Activated naive CD4-positive, alpha-beta T cell treated with anti-CD3 and anti-CD28 coated beads, Interleukin-2, amount 50 U/mL, for 72 hours (primary cell): ENCODE measurements at regions not wholly inside any gene's neighbourhood (a gene's known extent, or its start where the extent isn't known, plus 50 kb on each side); places are given as distances from the start of the nearest gene placed in this dataset.

Source experiments
- ATAC-seq, 2 donors: fragments of 150-1000 bp; cut with Tn5 transposase; 2 replicates each; pipeline ENCODE4 v1.10.0; 2021; ENCODE audit warnings: mild to moderate bottlenecking in 2 of 2, moderate library complexity in 2 of 2
- DNase-seq, 2 donors: peaks; one replicate each; pipeline ENCODE4 v3.0.0; 2021 to 2022; ENCODE audit warnings: low spot score in 2 of 2
- H3K27ac Mint-ChIP-seq, 2 donors: one replicate each; pipeline ENCODE4 v1.8.0; 2022; ENCODE audit warnings: mild to moderate bottlenecking in 2 of 2, mixed read lengths in 2 of 2
- H3K36me3 Mint-ChIP-seq, 2 donors: one replicate each; pipeline ENCODE4 v1.8.0; 2022; ENCODE audit warnings: mixed read lengths in 2 of 2
- H3K9me3 Mint-ChIP-seq, 2 donors: one replicate each; pipeline ENCODE4 v1.8.0; 2022; ENCODE audit warnings: mixed read lengths in 2 of 2

DNA sequence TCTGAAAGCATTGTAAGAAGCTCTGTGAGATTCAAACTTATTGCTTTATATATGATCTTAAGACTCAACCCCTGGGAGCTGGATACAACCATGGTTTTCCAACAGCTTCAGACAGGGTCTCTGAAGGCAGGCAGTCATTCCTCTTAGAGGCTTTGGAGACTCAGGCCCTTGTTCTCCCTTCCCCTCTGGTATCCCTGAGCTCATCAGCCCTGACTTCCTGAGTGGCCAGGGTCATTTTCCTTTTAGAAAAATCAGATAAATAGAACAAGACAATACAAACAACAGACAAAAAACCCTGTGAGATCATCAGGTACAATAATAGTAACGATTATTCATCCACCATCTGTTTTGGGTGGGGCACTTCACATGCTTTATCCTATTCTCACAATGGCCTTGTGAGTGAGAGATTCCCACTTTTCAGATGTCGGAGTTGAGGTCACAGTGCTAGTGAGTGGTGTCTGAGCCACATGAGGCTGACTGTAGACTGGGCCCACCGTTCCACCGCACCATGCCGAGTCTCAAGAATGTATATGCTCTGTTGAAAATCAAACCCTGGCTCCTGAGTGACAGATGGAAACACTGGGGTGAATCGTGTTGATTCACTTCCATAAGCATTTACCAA, 144.2 kb downstream of the CXCL12 start:
- ATAC-seq (no peak), DNase-seq (no peak)
- Mint-ChIP-seq H3K9me3 (peaks cover 6 to 8% of the 10 kb centered on the region in 2 donors), H3K27ac (no peak overlapping the region), H3K36me3 (no peaks in the 10 kb centered on the region)

DNA sequence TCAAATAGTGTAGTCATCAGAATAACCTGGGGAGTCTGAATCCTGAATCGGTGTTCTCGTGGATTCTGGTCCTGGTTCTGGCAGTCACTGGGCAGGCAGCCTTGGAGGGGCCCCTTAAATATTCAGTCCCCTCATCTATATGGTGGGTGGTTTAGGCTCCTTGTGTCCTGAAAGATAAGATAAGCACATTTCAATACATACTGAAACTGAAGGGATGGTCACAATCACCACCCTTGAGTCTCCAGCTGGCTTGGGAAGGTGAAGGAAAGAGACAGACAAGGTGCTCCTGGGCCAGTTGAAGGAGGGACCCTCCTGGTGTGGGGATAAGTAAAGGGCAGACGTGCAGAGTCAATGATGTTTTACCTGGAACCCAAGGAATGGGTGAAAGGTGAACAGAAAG, 146.7 kb downstream of the CXCL12 start:
- DNase-seq (no peak), ATAC-seq (no peak)
- peaks cover 0 to 5% of the 10 kb centered on the region in 2 donors for H3K36me3 Mint-ChIP-seq
- peak overlapping the region in 1 of 2 donors; percentile 46 for H3K27ac Mint-ChIP-seq
- H3K9me3 Mint-ChIP-seq, result peaks cover 6 to 8% of the 10 kb centered on the region in 2 donors

DNA sequence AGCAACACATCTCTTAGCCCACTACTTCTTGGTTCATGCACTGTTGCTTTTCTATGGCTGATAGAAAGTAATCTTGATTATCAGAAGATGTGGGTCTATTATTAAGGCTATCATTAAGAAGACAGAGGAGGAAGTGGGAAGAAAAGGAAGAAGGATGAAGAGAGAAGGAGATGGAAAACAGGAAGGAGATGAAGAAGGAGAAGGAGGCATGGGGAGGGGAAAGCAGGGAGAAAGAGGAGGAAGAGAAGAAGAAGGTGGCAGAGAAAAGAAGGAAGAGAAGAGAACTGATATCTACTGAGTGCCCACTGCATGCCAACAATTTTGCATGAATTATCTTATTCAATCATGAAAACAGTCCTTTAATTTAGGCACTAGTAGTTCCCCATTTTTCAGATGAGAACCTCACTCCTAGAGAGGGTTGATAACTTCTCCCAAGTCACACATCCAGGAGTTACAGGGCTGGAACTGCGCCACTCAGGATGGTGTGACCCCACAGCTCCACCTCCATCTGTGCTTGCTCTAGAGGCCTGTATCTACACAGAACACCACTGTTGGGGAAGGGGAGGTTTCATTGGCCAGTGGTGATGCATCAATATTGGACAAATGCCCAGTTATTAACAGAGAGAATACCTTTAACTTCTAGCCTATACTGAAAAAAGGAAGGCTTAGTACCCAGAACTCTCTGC, 147.4 kb downstream of the CXCL12 start:
- Mint-ChIP-seq H3K36me3 (peaks cover 0 to 10% of the 10 kb centered on the region in 2 donors), H3K27ac (no peak overlapping the region), H3K9me3 (peaks cover 6 to 7% of the 10 kb centered on the region in 2 donors)
- ATAC-seq, result no peak
- no peak for DNase-seq

DNA sequence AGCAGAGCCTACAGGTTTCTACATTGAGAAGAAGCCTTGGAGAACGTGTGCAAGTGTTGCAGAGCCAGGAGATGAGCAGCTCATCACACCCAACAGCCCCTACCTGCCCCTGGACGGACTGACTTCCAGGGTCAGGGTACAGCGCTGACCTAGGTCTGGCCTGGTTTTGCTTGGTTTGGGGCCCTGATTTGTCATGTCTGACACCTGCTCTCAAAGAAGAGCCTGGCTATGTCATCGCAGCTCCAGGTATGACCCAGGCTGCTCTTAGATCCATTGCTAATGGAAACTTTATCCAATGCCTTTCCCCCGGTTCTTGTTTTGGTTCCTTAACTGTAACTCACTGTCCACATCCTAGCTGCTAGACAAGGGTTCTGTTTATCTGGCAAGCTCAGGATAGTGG, 149.5 kb downstream of the CXCL12 start:
- ATAC-seq, result no peak
- H3K36me3 Mint-ChIP-seq, result peaks cover 0 to 14% of the 10 kb centered on the region in 2 donors
- H3K9me3 Mint-ChIP-seq, result peaks cover 6 to 16% of the 10 kb centered on the region in 2 donors
- H3K27ac Mint-ChIP-seq, result no peak overlapping the region
- DNase-seq, result no peak

DNA sequence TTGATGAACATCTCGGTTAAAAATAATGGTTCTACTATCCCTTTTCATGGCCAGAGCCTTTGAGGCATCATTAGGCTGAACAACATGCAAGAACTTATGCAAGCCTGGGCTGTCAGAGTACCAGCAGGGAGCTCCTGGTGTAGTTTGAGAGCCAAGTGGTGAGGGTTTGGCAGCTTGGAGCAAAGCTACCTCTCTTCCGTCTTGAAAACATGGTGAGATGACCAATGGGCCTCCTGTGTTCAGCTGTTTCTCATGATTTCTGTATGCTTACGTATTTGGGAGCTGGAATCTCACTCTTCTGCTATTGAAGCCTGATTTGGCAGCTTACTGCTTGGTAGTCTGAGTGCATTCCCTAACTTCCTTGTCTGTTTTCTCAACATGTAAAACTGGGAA, 150.4 kb downstream of the CXCL12 start:
- peaks cover 0 to 14% of the 10 kb centered on the region in 2 donors for H3K36me3 Mint-ChIP-seq
- ATAC-seq (no peak), DNase-seq (no peak)
- H3K27ac Mint-ChIP-seq, result no peak overlapping the region
- H3K9me3 Mint-ChIP-seq, result peaks cover 6 to 16% of the 10 kb centered on the region in 2 donors

DNA sequence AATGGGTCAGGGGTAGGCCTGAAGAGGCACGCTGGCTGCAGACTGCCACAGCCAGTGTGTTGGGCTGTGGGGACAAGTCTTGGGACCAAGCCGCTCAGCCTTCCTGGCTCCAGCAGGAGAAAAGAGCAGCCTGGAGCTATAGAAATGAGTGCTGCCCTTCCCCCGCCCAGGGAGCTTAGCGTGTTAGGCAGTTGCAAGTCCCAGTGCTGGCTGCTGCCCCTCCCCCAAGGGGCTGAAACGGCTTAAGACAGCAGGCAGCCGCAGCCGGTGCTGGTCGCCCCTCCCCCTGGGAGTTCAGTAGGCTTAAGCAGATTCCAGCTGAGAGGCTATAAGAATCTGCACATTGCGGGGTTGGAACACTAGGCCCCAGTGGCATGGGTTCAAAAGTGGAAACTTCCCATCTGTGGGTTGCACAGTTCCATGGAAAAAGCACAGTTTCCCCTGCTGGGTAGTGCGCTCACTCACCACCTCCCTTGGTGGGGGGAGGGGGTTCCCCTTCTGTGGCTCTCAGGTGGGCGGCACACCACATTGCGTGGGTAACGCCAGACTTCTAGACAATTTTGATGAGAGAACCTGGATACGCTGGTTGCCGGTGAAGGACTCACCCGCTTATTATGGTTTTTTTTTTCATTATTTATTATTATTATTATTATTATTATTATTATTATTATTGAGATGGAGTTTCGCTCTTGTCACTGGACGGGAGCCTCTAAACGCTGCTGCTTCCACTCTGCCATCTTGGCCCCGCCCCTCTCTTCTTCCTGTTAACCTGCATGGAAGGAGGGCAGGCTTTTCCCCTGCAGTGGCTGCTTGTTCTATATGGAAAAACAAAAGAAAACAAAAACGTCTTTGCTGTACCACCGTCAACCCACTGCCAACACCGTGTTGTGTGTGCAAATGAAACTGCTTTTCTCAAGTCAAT, 151.1 kb downstream of the CXCL12 start:
- Mint-ChIP-seq H3K36me3 (peaks cover 0 to 14% of the 10 kb centered on the region in 2 donors), H3K27ac (no peak overlapping the region), H3K9me3 (peaks cover 11 to 20% of the 10 kb centered on the region in 2 donors)
- no peak for DNase-seq
- no peak for ATAC-seq

DNA sequence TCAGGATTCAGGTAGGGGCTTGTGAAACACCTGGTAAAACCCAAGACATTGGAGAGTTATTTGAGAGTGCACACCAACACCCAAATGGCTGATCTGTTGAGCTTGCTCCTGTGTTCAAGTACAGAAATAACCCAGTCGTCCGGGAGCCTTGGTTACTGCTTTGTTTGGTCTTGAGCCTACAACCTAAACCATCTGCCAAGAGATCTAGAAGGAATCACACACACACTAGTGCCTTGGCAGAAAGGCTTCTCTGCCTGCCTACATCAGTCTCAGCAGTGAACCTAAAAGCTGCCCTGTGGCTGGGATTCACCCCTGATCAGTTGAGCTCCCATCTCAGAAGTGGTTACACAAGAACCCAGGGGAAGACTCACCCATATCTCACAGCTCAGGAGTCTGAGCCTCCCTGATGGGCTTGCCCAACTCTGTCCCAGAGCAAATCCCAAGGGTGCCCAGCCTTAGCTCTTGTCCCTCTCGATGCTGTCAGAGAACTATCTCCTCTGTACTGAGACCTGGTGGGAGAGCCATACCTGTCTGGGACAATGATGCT, 167.6 kb downstream of the CXCL12 start:
- peaks cover 6 to 20% of the 10 kb centered on the region in 2 donors for H3K9me3 Mint-ChIP-seq
- ATAC-seq (no peak), DNase-seq (no peak)
- H3K27ac Mint-ChIP-seq, result no peak overlapping the region
- peaks cover 0 to 13% of the 10 kb centered on the region in 2 donors for H3K36me3 Mint-ChIP-seq

DNA sequence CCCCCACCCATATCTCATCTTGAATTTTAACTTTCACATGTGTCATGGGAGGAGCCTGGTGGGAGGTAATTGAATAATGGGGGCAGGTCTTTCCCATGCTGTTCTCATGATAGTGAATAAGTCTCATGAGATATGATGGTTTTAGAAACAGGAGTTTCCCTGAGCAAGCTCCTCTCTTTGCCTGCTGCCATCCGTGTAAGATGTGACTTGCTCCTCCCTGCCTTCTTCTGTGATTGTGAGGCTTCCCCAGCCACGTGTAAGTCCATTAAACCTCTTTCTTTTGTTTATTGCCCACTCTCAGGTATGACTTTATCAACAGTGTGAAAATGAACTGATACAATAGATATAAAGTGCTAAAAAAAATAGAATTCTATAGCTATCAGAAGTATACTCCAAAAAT, 168.8 kb downstream of the CXCL12 start:
- no peak for DNase-seq
- H3K9me3 Mint-ChIP-seq, result peaks cover 6 to 20% of the 10 kb centered on the region in 2 donors
- peaks cover 0 to 13% of the 10 kb centered on the region in 2 donors for H3K36me3 Mint-ChIP-seq
- no peak for ATAC-seq
- no peak overlapping the region for H3K27ac Mint-ChIP-seq

DNA sequence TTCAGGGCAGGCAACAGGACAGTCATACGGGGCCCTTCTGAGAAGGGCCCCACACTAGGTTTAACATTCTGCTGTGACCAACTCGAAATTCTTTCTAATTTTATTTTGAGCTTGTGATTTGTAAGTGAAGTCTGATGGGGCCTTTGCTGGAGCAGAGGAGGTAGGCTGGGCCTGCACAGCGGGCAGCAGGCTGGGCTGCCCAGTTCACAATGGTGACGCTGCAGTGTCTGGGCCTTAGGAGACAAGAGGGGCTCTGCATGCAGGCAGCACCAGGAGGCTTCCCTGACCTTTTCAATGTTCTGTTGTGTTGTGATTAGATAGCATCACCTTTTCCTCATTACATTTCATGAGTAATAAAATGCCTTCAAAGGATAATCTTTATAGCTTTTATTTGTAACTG, 175.1 kb downstream of the CXCL12 start:
- ATAC-seq, result no peak
- no peak for DNase-seq
- Mint-ChIP-seq H3K9me3 (peaks cover 0 to 7% of the 10 kb centered on the region in 2 donors), H3K36me3 (peaks cover 0 to 8% of the 10 kb centered on the region in 2 donors), H3K27ac (no peak overlapping the region)

DNA sequence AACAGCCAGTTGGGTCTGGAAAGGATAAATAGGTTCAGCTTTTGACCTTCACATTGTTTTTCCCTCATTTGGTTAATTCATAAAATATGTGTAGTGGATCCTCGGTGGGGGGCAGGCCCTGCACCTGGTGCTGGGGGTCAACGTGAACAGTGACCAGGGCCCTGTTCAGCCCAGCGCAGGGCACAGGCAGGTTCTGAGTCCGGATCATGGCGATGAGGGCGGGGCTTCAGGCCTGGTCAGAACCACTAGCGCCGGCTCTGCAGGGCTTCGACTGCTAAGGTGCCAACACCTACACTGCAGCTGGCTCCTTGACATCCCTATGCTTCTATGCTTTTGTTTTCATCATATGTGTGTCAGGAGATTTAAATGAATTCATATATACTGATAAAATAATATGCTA, 177.7 kb downstream of the CXCL12 start:
- Mint-ChIP-seq H3K9me3 (peaks cover 0 to 3% of the 10 kb centered on the region in 2 donors), H3K36me3 (no peaks in the 10 kb centered on the region), H3K27ac (no peak overlapping the region)
- DNase-seq, result no peak
- ATAC-seq, result no peak

DNA sequence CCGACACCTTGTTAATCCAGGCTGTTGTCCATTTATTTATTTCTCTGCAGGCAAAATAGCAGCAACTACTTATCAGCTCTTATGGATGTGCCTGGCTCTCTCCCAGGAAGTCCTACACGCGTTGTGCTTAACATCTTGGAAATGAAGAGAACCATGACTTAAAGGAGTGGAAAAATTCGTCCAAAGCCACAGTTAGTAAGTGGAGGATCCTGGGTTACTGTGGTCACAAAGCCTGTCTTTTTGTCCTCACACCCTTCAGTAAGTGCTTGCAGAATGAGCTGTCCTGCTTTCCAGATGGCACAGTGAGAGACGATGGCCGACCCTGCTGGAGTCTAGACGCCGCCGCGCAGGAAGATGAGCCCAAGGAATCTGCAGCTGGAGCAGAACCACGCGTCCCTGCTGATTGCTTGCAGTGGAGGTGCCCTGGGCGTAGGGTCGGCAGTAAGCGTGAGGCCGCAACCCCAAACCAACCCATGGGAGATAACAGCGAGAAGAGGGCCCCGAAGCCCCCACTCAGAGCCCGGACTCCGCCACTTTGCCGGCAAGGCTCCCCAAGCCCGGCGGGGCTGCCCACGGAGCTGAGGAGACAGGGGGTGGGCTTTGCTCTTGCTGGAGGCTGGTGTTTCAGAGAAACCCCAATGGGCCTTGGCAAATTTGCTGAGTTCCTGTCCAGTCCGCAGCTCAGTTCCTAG, 178.6 kb downstream of the CXCL12 start:
- Mint-ChIP-seq H3K9me3 (peaks cover 0 to 3% of the 10 kb centered on the region in 2 donors), H3K36me3 (no peaks in the 10 kb centered on the region), H3K27ac (no peak overlapping the region)
- DNase-seq (no peak), ATAC-seq (no peak)

DNA sequence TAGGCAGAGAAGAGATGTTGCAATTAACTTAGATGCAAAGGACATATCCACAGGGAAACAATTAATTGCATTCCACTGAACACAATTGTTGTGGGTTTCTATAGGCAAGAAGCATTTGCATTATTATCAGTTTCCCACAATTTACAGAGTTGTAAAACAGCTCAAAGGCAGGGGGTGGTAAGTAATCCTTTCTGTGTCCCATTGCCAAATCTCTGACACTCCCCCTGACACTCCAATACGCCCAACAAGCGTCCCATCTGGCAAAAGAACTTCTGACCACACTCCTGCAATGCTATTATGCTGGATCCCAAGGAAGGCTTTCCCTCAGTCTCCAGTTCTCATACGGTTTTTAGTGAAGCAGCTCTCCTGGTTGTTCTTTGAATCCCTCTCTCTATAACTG, 179.8 kb downstream of the CXCL12 start:
- no peak for ATAC-seq
- Mint-ChIP-seq H3K27ac (no peak overlapping the region), H3K9me3 (peaks cover 0 to 3% of the 10 kb centered on the region in 2 donors), H3K36me3 (no peaks in the 10 kb centered on the region)
- no peak for DNase-seq

DNA sequence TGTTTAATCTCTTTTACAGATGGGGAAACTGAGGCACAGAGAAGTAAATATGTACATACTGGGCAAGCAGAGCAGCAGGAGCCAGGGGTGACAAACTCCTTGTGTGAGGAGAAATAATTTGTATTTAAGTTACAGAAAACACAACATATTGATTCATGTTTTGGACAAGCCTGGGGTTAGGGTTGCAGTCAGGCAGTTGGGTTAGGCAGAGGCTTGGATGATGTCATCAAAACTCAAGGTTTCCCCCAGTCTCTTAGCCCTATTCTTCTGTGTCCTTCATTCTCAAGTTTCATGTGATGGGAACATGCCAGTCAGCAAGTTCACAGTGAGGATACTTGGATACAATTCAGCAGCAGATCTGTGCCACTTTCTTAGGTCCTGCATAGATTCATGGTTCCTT, 181.4 kb downstream of the CXCL12 start:
- DNase-seq (no peak), ATAC-seq (no peak)
- no peaks in the 10 kb centered on the region for H3K36me3 Mint-ChIP-seq
- H3K27ac Mint-ChIP-seq, result no peak overlapping the region
- H3K9me3 Mint-ChIP-seq, result peaks cover 0 to 3% of the 10 kb centered on the region in 2 donors

DNA sequence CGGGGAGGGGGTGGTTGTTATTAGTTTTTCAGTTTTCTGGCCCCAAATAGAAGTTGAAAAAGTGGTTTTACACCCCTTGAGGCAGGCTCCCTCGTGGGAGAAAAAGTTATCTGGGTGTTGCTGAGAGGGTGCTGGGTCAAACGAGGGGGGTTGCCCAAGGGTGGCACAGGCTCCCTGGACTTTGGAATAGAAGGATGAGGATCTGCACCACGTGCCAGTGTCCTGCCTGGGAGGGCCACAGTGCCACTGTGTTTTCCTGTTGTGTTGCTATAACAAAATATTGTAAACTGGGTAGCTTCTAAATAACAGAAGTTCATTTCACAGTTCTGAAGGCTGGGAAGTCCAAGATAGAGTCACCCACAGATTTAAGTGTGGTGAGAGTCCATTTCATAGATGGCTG, 181.9 kb downstream of the CXCL12 start:
- Mint-ChIP-seq H3K9me3 (peaks cover 0 to 3% of the 10 kb centered on the region in 2 donors), H3K27ac (no peak overlapping the region), H3K36me3 (no peaks in the 10 kb centered on the region)
- no peak for DNase-seq
- no peak for ATAC-seq

DNA sequence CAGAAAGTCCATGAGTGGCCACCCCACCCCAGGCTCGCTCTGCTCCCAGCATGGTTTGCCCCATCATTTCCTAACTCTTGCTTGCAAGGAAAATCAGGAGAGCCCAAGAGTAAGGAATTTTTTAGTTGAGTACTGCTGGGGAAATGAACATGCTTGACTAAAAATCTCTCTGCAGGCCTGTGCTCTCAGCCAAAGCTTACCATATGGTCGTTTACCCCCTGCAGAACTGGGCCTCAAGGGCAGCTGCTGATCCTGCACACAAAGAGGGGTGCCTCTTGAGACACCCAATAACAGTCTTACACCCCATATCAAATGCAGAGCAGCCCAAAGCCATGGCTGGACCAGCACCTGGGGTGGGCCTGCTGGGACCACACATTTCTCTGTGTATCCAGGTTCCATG, 183.2 kb downstream of the CXCL12 start:
- H3K36me3 Mint-ChIP-seq, result no peaks in the 10 kb centered on the region
- ATAC-seq (no peak), DNase-seq (no peak)
- H3K9me3 Mint-ChIP-seq, result peaks cover 0 to 3% of the 10 kb centered on the region in 2 donors
- H3K27ac Mint-ChIP-seq, result no peak overlapping the region

DNA sequence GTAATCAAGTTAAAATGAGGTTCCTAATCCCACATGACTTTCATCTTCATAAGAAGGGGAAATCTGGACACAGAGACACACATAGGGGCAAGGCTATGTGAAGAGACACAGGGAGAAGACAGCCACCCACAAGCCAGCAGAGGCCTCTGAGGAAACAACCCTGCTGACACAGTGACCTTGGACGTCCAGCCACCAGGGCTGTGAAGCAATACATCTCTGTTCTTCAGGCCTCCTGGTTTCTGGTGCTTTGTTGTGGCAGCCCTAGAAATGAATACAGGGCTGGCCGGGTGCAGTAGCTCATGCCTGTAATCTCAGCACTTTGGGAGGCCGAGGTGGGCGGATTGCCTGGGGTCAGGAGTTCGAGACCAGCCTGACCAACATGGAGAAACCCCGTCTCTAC, 183.9 kb downstream of the CXCL12 start:
- H3K9me3 Mint-ChIP-seq, result peaks cover 0 to 3% of the 10 kb centered on the region in 2 donors
- no peak overlapping the region for H3K27ac Mint-ChIP-seq
- ATAC-seq, result no peak
- DNase-seq, result no peak
- no peaks in the 10 kb centered on the region for H3K36me3 Mint-ChIP-seq
